Suprapubic skin (tissue), 4 donors: ENCODE measurements at regions not wholly inside any gene's neighbourhood (a gene's known extent, or its start where the extent isn't known, plus 50 kb on each side); places are given as distances from the start of the nearest gene placed in this dataset.

ENCODE experiments used
- CTCF ChIP-seq, 2 donors: fragments of 200-600 bp in 1 of 2; fragments of 450-650 bp in 1 of 2; sonication (generic) in 1 of 2; IDR thresholded peaks; one replicate each; pipeline ENCODE4 v1.5.1; 2016 to 2019; ENCODE audit warnings: antibody characterized with exemption in 2 of 2, mild to moderate bottlenecking in 1 of 2, moderate library complexity in 1 of 2
- EP300 ChIP-seq: sonication (generic); formaldehyde crosslinking; IDR thresholded peaks from one replicate; pipeline ENCODE4 v1.6.1; 2017; ENCODE audit warnings: antibody characterized with exemption
- POLR2A ChIP-seq, 2 donors: fragments of 450-650 bp; IDR thresholded peaks; one replicate each; pipeline ENCODE4 v1.6.1; 2017; ENCODE audit warnings: antibody characterized with exemption in 2 of 2, mild to moderate bottlenecking in 2 of 2, moderate library complexity in 2 of 2
- POLR2AphosphoS5 ChIP-seq, 3 donors: sonication (generic); formaldehyde crosslinking; IDR thresholded peaks; one replicate each; pipeline ENCODE4 v1.6.1; 2017; ENCODE audit warnings: antibody characterized with exemption in 3 of 3

- TF ChIP-seq POLR2AphosphoS5 (IDR thresholded peaks at IDR 0.05) (no peak), CTCF (IDR thresholded peaks at IDR 0.05) (no peak), EP300 (no peak), POLR2A (IDR thresholded peaks at IDR 0.05) (no peak)
Measured at GRCh38 chrX:46250151-46250550, 295.1 kb downstream of the ZNF674 start.
